Neural crest cell (in vitro differentiated cells): ENCODE measurements at regions not wholly inside any gene's neighbourhood (a gene's known extent, or its start where the extent isn't known, plus 50 kb on each side); places are given as distances from the start of the nearest gene placed in this dataset.

Source experiments
- DNase-seq: peaks from one replicate; pipeline ENCODE4 v3.0.0; 2021; ENCODE audit warnings: low read depth, mixed read lengths, low spot score
- H3K27ac Mint-ChIP-seq: one replicate; pipeline ENCODE4 v1.8.0; 2021; ENCODE audit warnings: mild to moderate bottlenecking, mixed read lengths; ENCODE audit not compliant: unreplicated experiment
- H3K27me3 Mint-ChIP-seq: 2 replicates; pipeline ENCODE4 v1.8.0; 2021; ENCODE audit warnings: low read depth, mild to moderate bottlenecking, mixed read lengths
- H3K36me3 Mint-ChIP-seq: 2 replicates; pipeline ENCODE4 v1.8.0; 2021; ENCODE audit warnings: low read depth, mild to moderate bottlenecking, mixed read lengths
- H3K4me1 Mint-ChIP-seq: 2 replicates; pipeline ENCODE4 v1.8.0; 2021; ENCODE audit warnings: mixed read lengths
- H3K4me3 Mint-ChIP-seq: one replicate; pipeline ENCODE4 v1.8.0; 2021; ENCODE audit warnings: mild to moderate bottlenecking, mixed read lengths
- H3K9me3 Mint-ChIP-seq: 2 replicates; pipeline ENCODE4 v1.8.0; 2021; ENCODE audit warnings: mixed read lengths
- CTCF ChIP-seq: fragments of 200-600 bp; sonication (generic); conservative IDR thresholded peaks from 2 replicates; pipeline ENCODE4 v1.5.0; 2021; ENCODE audit warnings: antibody characterized with exemption, mild to moderate bottlenecking

GRCh38 chr12:97305651-97306050 lies 157.0 kb upstream of the RMST start:
- DNase-seq, result no peak
- TF ChIP-seq CTCF, result no peak
- H3K36me3 Mint-ChIP-seq, result no peaks in the 10 kb centered on the region
- no peaks in the 10 kb centered on the region for H3K27me3 Mint-ChIP-seq
- H3K4me1 Mint-ChIP-seq, result peaks cover 32% of the 10 kb centered on the region
- H3K9me3 Mint-ChIP-seq, result peaks cover 10% of the 10 kb centered on the region
- H3K27ac Mint-ChIP-seq, result no peak overlapping the region
- H3K4me3 Mint-ChIP-seq, result no peak overlapping the region

- H3K27me3 Mint-ChIP-seq, result no peaks in the 10 kb centered on the region
- H3K4me3 Mint-ChIP-seq, result no peak overlapping the region
- H3K9me3 Mint-ChIP-seq, result peaks cover 10% of the 10 kb centered on the region
- peaks cover 32% of the 10 kb centered on the region for H3K4me1 Mint-ChIP-seq
- TF ChIP-seq CTCF, result no peak
- H3K27ac Mint-ChIP-seq, result no peak overlapping the region
- no peak for DNase-seq
- no peaks in the 10 kb centered on the region for H3K36me3 Mint-ChIP-seq
These were observed 156.5 kb upstream of the RMST start for GRCh38 chr12:97306147-97306546.

- no peaks in the 10 kb centered on the region for H3K36me3 Mint-ChIP-seq
- no peak overlapping the region for H3K4me3 Mint-ChIP-seq
- peak; percentile 23 for DNase-seq
- peaks cover 32% of the 10 kb centered on the region for H3K4me1 Mint-ChIP-seq
- peaks cover 4% of the 10 kb centered on the region for H3K9me3 Mint-ChIP-seq
- no peak overlapping the region for H3K27ac Mint-ChIP-seq
- TF ChIP-seq CTCF, result peak; percentile 81
- no peaks in the 10 kb centered on the region for H3K27me3 Mint-ChIP-seq
These were observed 153.9 kb upstream of the RMST start for GRCh38 chr12:97308576-97309198.

- no peak overlapping the region for H3K27ac Mint-ChIP-seq
- TF ChIP-seq CTCF, result no peak
- peaks cover 25% of the 10 kb centered on the region for H3K4me1 Mint-ChIP-seq
- DNase-seq, result no peak
- no peaks in the 10 kb centered on the region for H3K36me3 Mint-ChIP-seq
- no peak overlapping the region for H3K4me3 Mint-ChIP-seq
- H3K9me3 Mint-ChIP-seq, result peaks cover 7% of the 10 kb centered on the region
- no peaks in the 10 kb centered on the region for H3K27me3 Mint-ChIP-seq
These were observed 152.7 kb upstream of the RMST start for GRCh38 chr12:97309921-97310320.

GRCh38 chr12:97312570-97313135 lies 150.0 kb upstream of the RMST start:
- Mint-ChIP-seq H3K27me3 (no peaks in the 10 kb centered on the region), H3K9me3 (peaks cover 10% of the 10 kb centered on the region), H3K36me3 (no peaks in the 10 kb centered on the region), H3K27ac (no peak overlapping the region), H3K4me3 (no peak overlapping the region), H3K4me1 (peaks cover 5% of the 10 kb centered on the region)
- no peak for DNase-seq
- TF ChIP-seq CTCF, result peak; percentile 32
